ENCODE measurements at regions not wholly inside any gene's neighbourhood (a gene's known extent, or its start where the extent isn't known, plus 50 kb on each side); places are given as distances from the start of the nearest gene placed in this dataset.

GRCh38 chr17:73953206-73954033 is 250.1 kb upstream of the RPL38 start:
- peak; percentile 93 for FAIRE-seq
- DNase-seq (ENCODE audit: insufficient read length, low spot score) = no peak
- no peak for TF ChIP-seq CTCF (IDR thresholded peaks at IDR 0.05; ENCODE audit: insufficient read depth, missing control alignments)

- TF ChIP-seq CTCF (IDR thresholded peaks at IDR 0.05; ENCODE audit: insufficient read depth, missing control alignments) = no peak
- FAIRE-seq (no peak), DNase-seq (ENCODE audit: insufficient read length, low spot score) (no peak)
Observed at GRCh38 chr17:73954951-73955350, 248.5 kb upstream of the RPL38 start.

GRCh38 chr17:73955616-73956015 is 247.9 kb upstream of the RPL38 start:
- no peak for FAIRE-seq

GRCh38 chr17:73956169-73956568 is 247.3 kb upstream of the RPL38 start:
- DNase-seq (ENCODE audit: insufficient read length, low spot score) (no peak), FAIRE-seq (no peak)
- no peak for TF ChIP-seq CTCF (IDR thresholded peaks at IDR 0.05; ENCODE audit: insufficient read depth, missing control alignments)

More at GRCh38 chr17:73955616-73956015, 247.9 kb upstream of the RPL38 start:
- no peak for TF ChIP-seq CTCF (IDR thresholded peaks at IDR 0.05; ENCODE audit: insufficient read depth, missing control alignments)
- DNase-seq (ENCODE audit: insufficient read length, low spot score) = no peak

- DNase-seq (ENCODE audit: insufficient read length, low spot score) = peak; percentile 74
- FAIRE-seq = no peak
Observed at GRCh38 chr17:73956595-73957465, 246.6 kb upstream of the RPL38 start.

GRCh38 chr17:73957564-73957963 is 245.9 kb upstream of the RPL38 start:
- TF ChIP-seq CTCF (IDR thresholded peaks at IDR 0.05; ENCODE audit: insufficient read depth, missing control alignments) = no peak
- FAIRE-seq (no peak), DNase-seq (ENCODE audit: insufficient read length, low spot score) (no peak)

More at GRCh38 chr17:73956595-73957465, 246.6 kb upstream of the RPL38 start:
- peak; percentile 77 for TF ChIP-seq CTCF (IDR thresholded peaks at IDR 0.05; ENCODE audit: insufficient read depth, missing control alignments)
